ENCODE measurements at regions not wholly inside any gene's neighbourhood (a gene's known extent, or its start where the extent isn't known, plus 50 kb on each side); places are given as distances from the start of the nearest gene placed in this dataset.

- Histone ChIP-seq H3K9me3 (no peaks in the 10 kb centered on the region), H3K4me2 (no peak overlapping the region), H3F3A (replicated peaks; ENCODE audit: insufficient read depth) (no peaks in the 10 kb centered on the region), H3K79me2 (ENCODE audit: insufficient read depth) (no peaks in the 10 kb centered on the region), H3K27me3 (ENCODE audit: insufficient read depth) (no peaks in the 10 kb centered on the region), H3K4me3 (ENCODE audit: low read depth in 2 of 2, low read length in 1 of 2) (no peak overlapping the region), H3K36me3 (replicated peaks in 1 of 2; ENCODE audit: control insufficient read depth in 1 of 2, insufficient read depth in 2 of 2, low read length in 1 of 2) (no peaks in the 10 kb centered on the region), H2AFZ (ENCODE audit: low read depth) (no peak overlapping the region), H4K20me1 (ENCODE audit: insufficient read depth) (no peaks in the 10 kb centered on the region), H3K4me1 (ENCODE audit: control insufficient read depth in 1 of 2, insufficient read depth in 2 of 2, low read depth in 1 of 2, low read length in 1 of 2) (no peaks in the 10 kb centered on the region), H3K9me2 (no peaks in the 10 kb centered on the region), H3K27ac (ENCODE audit: low read depth in 2 of 2, low read length in 1 of 2) (no peak overlapping the region), H3K9ac (no peak overlapping the region)
- ChIA-PET POLR2A (no interaction called here), CTCF (interaction anchor here (1.0 to 1.1 kb wide), 2 partner anchors 12 to 18 kb away, joined by 3 to 5 read pairs; no protein-coding TSS in a partner anchor)
- no peak for TF ChIP-seq USF1 (IDR thresholded peaks at IDR 0.05; ENCODE audit: borderline replicate concordance, low read depth)
- TF ChIP-seq PBX3 (IDR thresholded peaks at IDR 0.05) = no peak
- TF ChIP-seq MXI1 (IDR thresholded peaks at IDR 0.05; ENCODE audit: low read depth, low read length) = no peak
- TF ChIP-seq RXRA (IDR thresholded peaks at IDR 0.05; ENCODE audit: borderline replicate concordance, low read depth) = no peak
- no peak for TF ChIP-seq ZBTB33 (IDR thresholded peaks at IDR 0.05; ENCODE audit: borderline replicate concordance, low read depth)
- TF ChIP-seq TAF1 (IDR thresholded peaks at IDR 0.05; ENCODE audit: borderline replicate concordance, low read depth, low read length) = no peak
- TF ChIP-seq ELF1 (IDR thresholded peaks at IDR 0.05) = no peak
- TF ChIP-seq RFX5 (IDR thresholded peaks at IDR 0.05; ENCODE audit: low read length) = no peak
- no peak for TF ChIP-seq YY1 (IDR thresholded peaks at IDR 0.05; ENCODE audit: low read depth)
- no peak for TF ChIP-seq SIN3A (IDR thresholded peaks at IDR 0.05; ENCODE audit: borderline replicate concordance, low read depth, low read length)
- TF ChIP-seq FOXM1 (IDR thresholded peaks at IDR 0.05; ENCODE audit: low read depth) = no peak
- 25% methylated on average over 3 of the region's 3 CpGs for WGBS (ENCODE audit: low lambda C conversion rate)
- no peak for DNase-seq
Measured at GRCh38 chr4:117770269-117771102, 263.8 kb upstream of the NDST3 start.

GRCh38 chr4:117771647-117772337 lies 262.5 kb upstream of the NDST3 start:
- no peak for DNase-seq
- no peaks in the 10 kb centered on the region for H3K36me3 ChIP-seq (replicated peaks in 1 of 2; ENCODE audit: control insufficient read depth in 1 of 2, insufficient read depth in 2 of 2, low read length in 1 of 2)
- no peak overlapping the region for H3K27ac ChIP-seq (ENCODE audit: low read depth in 2 of 2, low read length in 1 of 2)
- WGBS (ENCODE audit: low lambda C conversion rate) = 54% methylated on average over 4 of the region's 6 CpGs
- H3K9me3 ChIP-seq = no peaks in the 10 kb centered on the region
- H3K9ac ChIP-seq = no peak overlapping the region
- ChIA-PET CTCF (interaction anchor here (0.6 to 1.1 kb wide), 2 partner anchors 13 to 271 kb away, joined by 3 to 5 read pairs; no protein-coding TSS in a partner anchor), POLR2A (no interaction called here)
- H3F3A ChIP-seq (replicated peaks; ENCODE audit: insufficient read depth) = no peaks in the 10 kb centered on the region
- H3K79me2 ChIP-seq (ENCODE audit: insufficient read depth) = no peaks in the 10 kb centered on the region
- H3K4me3 ChIP-seq (ENCODE audit: low read depth in 2 of 2, low read length in 1 of 2) = no peak overlapping the region
- H2AFZ ChIP-seq (ENCODE audit: low read depth) = no peak overlapping the region
- TF ChIP-seq YY1 (IDR thresholded peaks at IDR 0.05; ENCODE audit: low read depth) = no peak
- no peak for TF ChIP-seq RFX5 (IDR thresholded peaks at IDR 0.05; ENCODE audit: low read length)
- TF ChIP-seq CTCF (IDR thresholded peaks at IDR 0.05) = 0 out of 2 replicates have a peak, but pooled peaks have one; percentile 11
- no peaks in the 10 kb centered on the region for H3K27me3 ChIP-seq (ENCODE audit: insufficient read depth)
- no peaks in the 10 kb centered on the region for H3K4me1 ChIP-seq (ENCODE audit: control insufficient read depth in 1 of 2, insufficient read depth in 2 of 2, low read depth in 1 of 2, low read length in 1 of 2)
- no peaks in the 10 kb centered on the region for H3K9me2 ChIP-seq
- H3K4me2 ChIP-seq = no peak overlapping the region
- H4K20me1 ChIP-seq (ENCODE audit: insufficient read depth) = no peaks in the 10 kb centered on the region

Measured in SK-N-SH (cell line).